HL-60 (cell line): ENCODE measurements at regions not wholly inside any gene's neighbourhood (a gene's known extent, or its start where the extent isn't known, plus 50 kb on each side); places are given as distances from the start of the nearest gene placed in this dataset.

Source experiments
- POLR2AphosphoS5 ChIP-seq: IDR thresholded peaks from 2 replicates; pipeline ENCODE4 v1.6.1; 2012; ENCODE audit warnings: low read depth
- SPI1 ChIP-seq: IDR thresholded peaks from 2 replicates; pipeline ENCODE4 v1.6.1; 2012; ENCODE audit warnings: low read depth, mild to moderate bottlenecking, borderline replicate concordance
- TF ChIP-seq, protein P1 (sequence below): IDR thresholded peaks from one replicate; pipeline ENCODE4 v1.5.1; 2011; ENCODE audit warnings: low read length, control low read depth, inconsistent platforms; ENCODE audit not compliant: insufficient read depth
- TF ChIP-seq, protein P2 (sequence below): IDR thresholded peaks from 2 replicates; pipeline ENCODE4 v1.6.1; 2012; ENCODE audit warnings: low read depth; ENCODE audit not compliant: insufficient replicate concordance

DNA sequence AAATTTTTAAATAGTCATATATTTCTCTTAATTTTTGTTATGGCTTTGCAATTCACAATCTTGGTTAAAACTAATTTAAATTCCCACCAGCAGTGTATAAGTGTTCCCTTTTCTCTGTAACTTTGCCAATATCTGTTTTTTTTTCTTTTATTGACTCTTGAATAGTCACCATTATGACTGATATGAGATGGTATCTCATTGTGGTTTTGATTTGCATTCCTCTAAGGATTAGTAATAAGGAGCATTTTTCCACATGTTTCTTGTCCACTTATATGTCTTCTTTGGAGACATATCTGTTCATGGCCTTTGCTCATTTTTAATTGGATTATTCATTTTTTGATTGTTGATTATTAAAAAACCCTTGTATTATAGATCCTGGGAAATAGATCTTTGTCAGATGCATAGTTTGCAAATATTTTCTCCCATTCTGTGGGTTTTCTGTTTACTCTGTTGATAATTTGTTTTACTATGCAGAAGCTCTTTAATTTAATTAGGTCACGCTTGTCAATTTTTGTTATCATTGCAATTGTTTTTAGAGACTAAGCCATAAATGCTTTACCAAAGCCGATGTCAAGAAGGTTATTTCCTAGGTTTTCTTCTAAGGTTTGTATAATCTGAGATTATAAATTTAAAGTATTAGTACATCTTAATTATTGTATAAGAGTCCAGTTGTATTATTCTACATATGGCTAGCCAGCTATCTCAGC is 610.9 kb downstream of the CHSY3 start:
- TF ChIP-seq, protein P1, sequence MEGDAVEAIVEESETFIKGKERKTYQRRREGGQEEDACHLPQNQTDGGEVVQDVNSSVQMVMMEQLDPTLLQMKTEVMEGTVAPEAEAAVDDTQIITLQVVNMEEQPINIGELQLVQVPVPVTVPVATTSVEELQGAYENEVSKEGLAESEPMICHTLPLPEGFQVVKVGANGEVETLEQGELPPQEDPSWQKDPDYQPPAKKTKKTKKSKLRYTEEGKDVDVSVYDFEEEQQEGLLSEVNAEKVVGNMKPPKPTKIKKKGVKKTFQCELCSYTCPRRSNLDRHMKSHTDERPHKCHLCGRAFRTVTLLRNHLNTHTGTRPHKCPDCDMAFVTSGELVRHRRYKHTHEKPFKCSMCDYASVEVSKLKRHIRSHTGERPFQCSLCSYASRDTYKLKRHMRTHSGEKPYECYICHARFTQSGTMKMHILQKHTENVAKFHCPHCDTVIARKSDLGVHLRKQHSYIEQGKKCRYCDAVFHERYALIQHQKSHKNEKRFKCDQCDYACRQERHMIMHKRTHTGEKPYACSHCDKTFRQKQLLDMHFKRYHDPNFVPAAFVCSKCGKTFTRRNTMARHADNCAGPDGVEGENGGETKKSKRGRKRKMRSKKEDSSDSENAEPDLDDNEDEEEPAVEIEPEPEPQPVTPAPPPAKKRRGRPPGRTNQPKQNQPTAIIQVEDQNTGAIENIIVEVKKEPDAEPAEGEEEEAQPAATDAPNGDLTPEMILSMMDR: no peak
- TF ChIP-seq POLR2AphosphoS5 (no peak), SPI1 (no peak)
- TF ChIP-seq, protein P2, sequence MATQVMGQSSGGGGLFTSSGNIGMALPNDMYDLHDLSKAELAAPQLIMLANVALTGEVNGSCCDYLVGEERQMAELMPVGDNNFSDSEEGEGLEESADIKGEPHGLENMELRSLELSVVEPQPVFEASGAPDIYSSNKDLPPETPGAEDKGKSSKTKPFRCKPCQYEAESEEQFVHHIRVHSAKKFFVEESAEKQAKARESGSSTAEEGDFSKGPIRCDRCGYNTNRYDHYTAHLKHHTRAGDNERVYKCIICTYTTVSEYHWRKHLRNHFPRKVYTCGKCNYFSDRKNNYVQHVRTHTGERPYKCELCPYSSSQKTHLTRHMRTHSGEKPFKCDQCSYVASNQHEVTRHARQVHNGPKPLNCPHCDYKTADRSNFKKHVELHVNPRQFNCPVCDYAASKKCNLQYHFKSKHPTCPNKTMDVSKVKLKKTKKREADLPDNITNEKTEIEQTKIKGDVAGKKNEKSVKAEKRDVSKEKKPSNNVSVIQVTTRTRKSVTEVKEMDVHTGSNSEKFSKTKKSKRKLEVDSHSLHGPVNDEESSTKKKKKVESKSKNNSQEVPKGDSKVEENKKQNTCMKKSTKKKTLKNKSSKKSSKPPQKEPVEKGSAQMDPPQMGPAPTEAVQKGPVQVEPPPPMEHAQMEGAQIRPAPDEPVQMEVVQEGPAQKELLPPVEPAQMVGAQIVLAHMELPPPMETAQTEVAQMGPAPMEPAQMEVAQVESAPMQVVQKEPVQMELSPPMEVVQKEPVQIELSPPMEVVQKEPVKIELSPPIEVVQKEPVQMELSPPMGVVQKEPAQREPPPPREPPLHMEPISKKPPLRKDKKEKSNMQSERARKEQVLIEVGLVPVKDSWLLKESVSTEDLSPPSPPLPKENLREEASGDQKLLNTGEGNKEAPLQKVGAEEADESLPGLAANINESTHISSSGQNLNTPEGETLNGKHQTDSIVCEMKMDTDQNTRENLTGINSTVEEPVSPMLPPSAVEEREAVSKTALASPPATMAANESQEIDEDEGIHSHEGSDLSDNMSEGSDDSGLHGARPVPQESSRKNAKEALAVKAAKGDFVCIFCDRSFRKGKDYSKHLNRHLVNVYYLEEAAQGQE: no peak
